ENCODE measurements at regions not wholly inside any gene's neighbourhood (a gene's known extent, or its start where the extent isn't known, plus 50 kb on each side); places are given as distances from the start of the nearest gene placed in this dataset.

DNA sequence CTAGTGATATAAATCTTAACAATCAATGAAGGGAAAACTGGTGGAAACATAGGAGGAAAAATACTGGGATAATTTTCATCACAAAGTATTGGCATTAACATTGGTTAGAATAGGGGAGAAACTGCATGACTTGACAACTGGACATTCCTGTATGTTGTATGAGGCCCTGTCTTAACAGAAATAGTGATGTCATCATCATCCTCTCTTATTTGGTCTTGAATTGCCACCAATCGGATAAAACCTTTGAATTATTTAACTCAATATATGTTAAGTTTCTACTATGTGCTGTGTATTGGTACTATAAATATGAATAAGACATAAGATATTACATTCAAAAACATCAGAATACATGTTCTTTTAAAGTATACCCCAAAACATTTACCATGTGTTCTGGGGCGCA lies 130.1 kb upstream of the CCDC54 start:
- no CpG with 5 or more reads among the region's 2 CpGs for WGBS, 2 donors (ENCODE audit: extremely low coverage in 2 of 2, insufficient read length in 2 of 2, insufficient replicate concordance in 1 of 2)
- Histone ChIP-seq H4K8ac (ENCODE audit: low read depth, low read length) (no peak overlapping the region), H3K4me2 (ENCODE audit: insufficient read depth, low read length, poor library complexity, severe bottlenecking) (no peak overlapping the region), H3K27me3 (ENCODE audit: control insufficient read depth in 3 of 3, insufficient read depth in 3 of 3, low read depth in 1 of 3, low read length in 3 of 3) (no peaks in the 10 kb centered on the region), H3K4me1 (ENCODE audit: control insufficient read depth in 2 of 2, insufficient read depth in 1 of 2, low read depth in 1 of 2, low read length in 2 of 2) (no peaks in the 10 kb centered on the region), H3K27ac (replicated peaks; ENCODE audit: low read length) (no peak overlapping the region), H2BK5ac (ENCODE audit: low read length) (no peak overlapping the region), H3K4ac (ENCODE audit: low read length) (no peak overlapping the region), H2AK5ac (ENCODE audit: low read depth, low read length) (no peak overlapping the region), H3K4me3 (ENCODE audit: low read length in 2 of 2) (no peak overlapping the region), H2BK12ac (ENCODE audit: low read length) (no peak overlapping the region), H3K14ac (ENCODE audit: low read length) (no peak overlapping the region), H3K36me3 (replicated peaks in 1 of 2; ENCODE audit: control insufficient read depth in 2 of 2, insufficient read depth in 2 of 2, low read length in 2 of 2) (no peaks in the 10 kb centered on the region), H4K91ac (ENCODE audit: low read depth, low read length, poor library complexity) (no peak overlapping the region), H2BK120ac (ENCODE audit: low read depth, low read length) (no peak overlapping the region), H3K18ac (ENCODE audit: low read length) (no peak overlapping the region), H2BK15ac (ENCODE audit: low read length) (no peak overlapping the region), H3K9me3 (replicated peaks in 1 of 2; ENCODE audit: control insufficient read depth in 2 of 2, insufficient read depth in 1 of 2, low read depth in 1 of 2, low read length in 2 of 2) (peaks cover 0 to 2% of the 10 kb centered on the region in 2 donors), H2AFZ (ENCODE audit: low read length) (no peak overlapping the region), H3K9ac (ENCODE audit: low read depth, low read length, poor library complexity) (no peak overlapping the region), H3K23ac (ENCODE audit: low read depth, low read length, poor library complexity) (no peak overlapping the region), H3K79me1 (ENCODE audit: low read depth, low read length) (peaks cover 1% of the 10 kb centered on the region)
- DNase-seq (ENCODE audit: low spot score) = no peak

DNA sequence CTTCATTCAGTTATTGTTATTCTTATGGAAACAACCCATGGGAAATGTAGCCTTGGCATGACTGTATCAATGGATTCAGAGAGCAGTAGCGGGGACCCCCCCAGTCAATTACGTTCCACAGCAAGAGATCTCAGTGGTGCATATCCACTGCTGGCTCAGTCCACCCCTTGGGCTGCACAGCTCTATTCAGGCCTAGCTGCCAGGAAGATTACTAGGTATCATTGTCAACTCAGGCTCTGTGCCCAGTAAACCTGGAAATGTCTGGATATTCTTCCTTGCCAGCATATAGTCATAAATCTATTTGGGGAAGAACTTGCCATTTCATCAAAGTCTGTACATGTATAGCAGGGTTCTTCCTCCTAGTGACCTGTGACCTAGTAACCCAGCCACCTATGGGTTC lies 128.1 kb upstream of the CCDC54 start:
- Histone ChIP-seq H2AFZ (ENCODE audit: low read length) (no peak overlapping the region), H3K4me1 (ENCODE audit: control insufficient read depth in 2 of 2, insufficient read depth in 1 of 2, low read depth in 1 of 2, low read length in 2 of 2) (no peaks in the 10 kb centered on the region), H3K23ac (ENCODE audit: low read depth, low read length, poor library complexity) (no peak overlapping the region), H3K18ac (ENCODE audit: low read length) (no peak overlapping the region), H3K4me3 (ENCODE audit: low read length in 2 of 2) (no peak overlapping the region), H3K27me3 (ENCODE audit: control insufficient read depth in 3 of 3, insufficient read depth in 3 of 3, low read depth in 1 of 3, low read length in 3 of 3) (no peaks in the 10 kb centered on the region), H4K8ac (ENCODE audit: low read depth, low read length) (no peak overlapping the region), H3K4ac (ENCODE audit: low read length) (no peak overlapping the region), H2AK5ac (ENCODE audit: low read depth, low read length) (no peak overlapping the region), H2BK15ac (ENCODE audit: low read length) (no peak overlapping the region), H3K14ac (ENCODE audit: low read length) (no peak overlapping the region), H2BK5ac (ENCODE audit: low read length) (no peak overlapping the region), H3K4me2 (ENCODE audit: insufficient read depth, low read length, poor library complexity, severe bottlenecking) (no peak overlapping the region), H3K9ac (ENCODE audit: low read depth, low read length, poor library complexity) (no peak overlapping the region), H3K36me3 (replicated peaks in 1 of 2; ENCODE audit: control insufficient read depth in 2 of 2, insufficient read depth in 2 of 2, low read length in 2 of 2) (no peaks in the 10 kb centered on the region), H4K91ac (ENCODE audit: low read depth, low read length, poor library complexity) (no peak overlapping the region), H3K79me1 (ENCODE audit: low read depth, low read length) (peaks cover 1% of the 10 kb centered on the region), H3K9me3 (replicated peaks in 1 of 2; ENCODE audit: control insufficient read depth in 2 of 2, insufficient read depth in 1 of 2, low read depth in 1 of 2, low read length in 2 of 2) (peaks cover 0 to 2% of the 10 kb centered on the region in 2 donors), H2BK12ac (ENCODE audit: low read length) (no peak overlapping the region), H3K27ac (replicated peaks; ENCODE audit: low read length) (no peak overlapping the region), H2BK120ac (ENCODE audit: low read depth, low read length) (no peak overlapping the region)
- no peak for DNase-seq (ENCODE audit: low spot score)
- WGBS, 2 donors (ENCODE audit: extremely low coverage in 2 of 2, insufficient read length in 2 of 2, insufficient replicate concordance in 1 of 2) = no CpG with 5 or more reads among the region's 2 CpGs

DNA sequence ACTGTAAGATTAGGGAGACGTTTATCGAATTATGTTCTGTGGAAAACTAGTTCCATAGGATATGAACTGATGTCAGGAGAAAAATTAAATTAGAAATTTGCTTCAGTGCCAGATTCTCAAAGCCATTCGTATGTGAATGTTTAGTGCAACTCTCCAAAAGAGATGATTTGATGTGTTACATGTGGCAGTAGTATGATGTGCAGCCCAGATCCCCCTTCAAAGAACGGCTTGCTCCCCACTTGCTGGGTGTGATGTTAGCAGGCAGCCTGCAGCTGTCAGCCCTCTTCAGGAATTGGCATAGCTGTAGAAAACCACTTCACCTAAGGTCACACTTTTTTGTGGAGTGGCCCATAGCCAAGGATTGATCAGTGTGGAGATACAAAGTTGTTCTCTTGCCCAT lies 127.0 kb upstream of the CCDC54 start:
- Histone ChIP-seq H2AFZ (ENCODE audit: low read length) (no peak overlapping the region), H3K36me3 (replicated peaks in 1 of 2; ENCODE audit: control insufficient read depth in 2 of 2, insufficient read depth in 2 of 2, low read length in 2 of 2) (no peaks in the 10 kb centered on the region), H2BK5ac (ENCODE audit: low read length) (no peak overlapping the region), H2BK12ac (ENCODE audit: low read length) (no peak overlapping the region), H4K91ac (ENCODE audit: low read depth, low read length, poor library complexity) (no peak overlapping the region), H3K14ac (ENCODE audit: low read length) (no peak overlapping the region), H3K4me3 (ENCODE audit: low read length in 2 of 2) (no peak overlapping the region), H3K79me1 (ENCODE audit: low read depth, low read length) (peaks cover 1% of the 10 kb centered on the region), H3K23ac (ENCODE audit: low read depth, low read length, poor library complexity) (no peak overlapping the region), H3K27ac (replicated peaks; ENCODE audit: low read length) (no peak overlapping the region), H2BK120ac (ENCODE audit: low read depth, low read length) (no peak overlapping the region), H2BK15ac (ENCODE audit: low read length) (no peak overlapping the region), H3K9me3 (replicated peaks in 1 of 2; ENCODE audit: control insufficient read depth in 2 of 2, insufficient read depth in 1 of 2, low read depth in 1 of 2, low read length in 2 of 2) (peaks cover 0 to 2% of the 10 kb centered on the region in 2 donors), H3K4me2 (ENCODE audit: insufficient read depth, low read length, poor library complexity, severe bottlenecking) (no peak overlapping the region), H3K9ac (ENCODE audit: low read depth, low read length, poor library complexity) (no peak overlapping the region), H3K18ac (ENCODE audit: low read length) (no peak overlapping the region), H2AK5ac (ENCODE audit: low read depth, low read length) (no peak overlapping the region), H3K4ac (ENCODE audit: low read length) (no peak overlapping the region), H4K8ac (ENCODE audit: low read depth, low read length) (no peak overlapping the region), H3K4me1 (ENCODE audit: control insufficient read depth in 2 of 2, insufficient read depth in 1 of 2, low read depth in 1 of 2, low read length in 2 of 2) (no peaks in the 10 kb centered on the region), H3K27me3 (ENCODE audit: control insufficient read depth in 3 of 3, insufficient read depth in 3 of 3, low read depth in 1 of 3, low read length in 3 of 3) (no peaks in the 10 kb centered on the region)
- no CpG with 5 or more reads among the region's 4 CpGs for WGBS, 2 donors (ENCODE audit: extremely low coverage in 2 of 2, insufficient read length in 2 of 2, insufficient replicate concordance in 1 of 2)
- DNase-seq (ENCODE audit: low spot score) = no peak

DNA sequence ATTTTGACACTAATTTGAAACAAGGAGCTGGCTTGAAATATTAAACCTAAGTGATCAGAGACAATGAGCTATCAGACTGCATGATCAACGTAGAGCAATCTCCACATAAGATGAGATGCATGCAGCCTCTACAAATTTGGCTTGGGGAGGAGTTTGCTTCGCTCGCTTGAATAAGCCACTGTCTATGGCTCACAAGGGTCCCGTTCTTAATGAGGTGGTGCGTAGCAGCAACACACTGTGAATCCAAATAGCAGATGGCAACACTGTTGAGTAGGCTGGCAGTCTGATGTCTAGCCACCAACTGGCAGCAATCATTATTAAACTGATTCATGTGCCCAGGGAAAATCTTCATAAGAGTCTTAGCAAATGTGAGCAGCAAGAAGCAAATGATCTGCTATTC lies 125.4 kb upstream of the CCDC54 start:
- Histone ChIP-seq H4K8ac (ENCODE audit: low read depth, low read length) (no peak overlapping the region), H3K23ac (ENCODE audit: low read depth, low read length, poor library complexity) (no peak overlapping the region), H2AK5ac (ENCODE audit: low read depth, low read length) (no peak overlapping the region), H3K4me2 (ENCODE audit: insufficient read depth, low read length, poor library complexity, severe bottlenecking) (no peak overlapping the region), H2BK120ac (ENCODE audit: low read depth, low read length) (no peak overlapping the region), H2BK12ac (ENCODE audit: low read length) (no peak overlapping the region), H3K4ac (ENCODE audit: low read length) (no peak overlapping the region), H3K27me3 (ENCODE audit: control insufficient read depth in 3 of 3, insufficient read depth in 3 of 3, low read depth in 1 of 3, low read length in 3 of 3) (no peaks in the 10 kb centered on the region), H3K36me3 (replicated peaks in 1 of 2; ENCODE audit: control insufficient read depth in 2 of 2, insufficient read depth in 2 of 2, low read length in 2 of 2) (no peaks in the 10 kb centered on the region), H3K4me3 (ENCODE audit: low read length in 2 of 2) (no peak overlapping the region), H2BK15ac (ENCODE audit: low read length) (no peak overlapping the region), H3K79me1 (ENCODE audit: low read depth, low read length) (no peaks in the 10 kb centered on the region), H3K27ac (replicated peaks; ENCODE audit: low read length) (no peak overlapping the region), H3K18ac (ENCODE audit: low read length) (no peak overlapping the region), H3K14ac (ENCODE audit: low read length) (no peak overlapping the region), H2AFZ (ENCODE audit: low read length) (no peak overlapping the region), H4K91ac (ENCODE audit: low read depth, low read length, poor library complexity) (no peak overlapping the region), H2BK5ac (ENCODE audit: low read length) (no peak overlapping the region), H3K9me3 (replicated peaks in 1 of 2; ENCODE audit: control insufficient read depth in 2 of 2, insufficient read depth in 1 of 2, low read depth in 1 of 2, low read length in 2 of 2) (no peaks in the 10 kb centered on the region), H3K9ac (ENCODE audit: low read depth, low read length, poor library complexity) (no peak overlapping the region), H3K4me1 (ENCODE audit: control insufficient read depth in 2 of 2, insufficient read depth in 1 of 2, low read depth in 1 of 2, low read length in 2 of 2) (no peaks in the 10 kb centered on the region)
- WGBS, 2 donors (ENCODE audit: extremely low coverage in 2 of 2, insufficient read length in 2 of 2, insufficient replicate concordance in 1 of 2) = no CpG with 5 or more reads among the region's 5 CpGs
- no peak for DNase-seq (ENCODE audit: low spot score)

Data from neuronal stem cell (in vitro differentiated cells).